ENCODE measurements at regions not wholly inside any gene's neighbourhood (a gene's known extent, or its start where the extent isn't known, plus 50 kb on each side); places are given as distances from the start of the nearest gene placed in this dataset.

- Histone ChIP-seq H3K4me3 (replicated peaks in 1 of 3; ENCODE audit: insufficient read depth in 1 of 3, low read depth in 2 of 3, low read length in 3 of 3) (no peak overlapping the region), H4K20me1 (ENCODE audit: insufficient read depth, low read length) (no peaks in the 10 kb centered on the region), H3K27me3 (ENCODE audit: control insufficient read depth in 1 of 2, insufficient read depth in 2 of 2, low read length in 2 of 2) (no peaks in the 10 kb centered on the region), H3K4me1 (ENCODE audit: insufficient read depth, low read length) (no peaks in the 10 kb centered on the region), H3K27ac (ENCODE audit: extremely low read length, insufficient read depth, low read length) (no peak overlapping the region), H3K79me2 (ENCODE audit: insufficient read depth, low read length) (no peaks in the 10 kb centered on the region), H3K4me2 (ENCODE audit: low read depth, low read length) (no peak overlapping the region), H3K9me3 (ENCODE audit: low read length) (peaks cover 74% of the 10 kb centered on the region), H2AFZ (ENCODE audit: low read length) (no peak overlapping the region), H3K36me3 (replicated peaks in 1 of 2; ENCODE audit: control insufficient read depth in 1 of 2, insufficient read depth in 2 of 2, low read length in 2 of 2) (no peaks in the 10 kb centered on the region), H3K9ac (ENCODE audit: insufficient read depth, low read depth, low read length) (no peak overlapping the region)
- ChIA-PET CTCF (ENCODE audit: low intra/inter-chr PET ratio, low total read pairs) (no interaction called here), POLR2A (no interaction called here)
- intact Hi-C loops (cut with micrococcal nuclease; ENCODE audit: unreplicated experiment) (no loop called here), in situ Hi-C loops (cut with HindIII; ENCODE audit: extremely low pct_ligation_motif_present, low pct_unique_long_range_greater_than_20kb) (no loop called here)
- TF ChIP-seq ZNF841 (CRISPR knock-in tag; IDR thresholded peaks at IDR 0.05; ENCODE audit: borderline replicate concordance) (no peak), THAP8 (CRISPR knock-in tag; IDR thresholded peaks at IDR 0.05; ENCODE audit: borderline replicate concordance) (no peak)
- DNase-seq (ENCODE audit: low spot score) (no peak), FAIRE-seq (no peak), ATAC-seq (no peak)
- WGBS (ENCODE audit: low lambda C conversion rate): 11% methylated on average over 3 of the region's 3 CpGs
- BruUV-seq (replicated peaks): no TSS peak
Measured at GRCh38 chr6:22668717-22669116, 99.4 kb downstream of the HDGFL1 start.

GRCh38 chr6:22670605-22671004, 101.2 kb downstream of the HDGFL1 start:
- BruUV-seq (replicated peaks): no TSS peak
- no peaks in the 10 kb centered on the region for H3K27me3 ChIP-seq (ENCODE audit: control insufficient read depth in 1 of 2, insufficient read depth in 2 of 2, low read length in 2 of 2)
- no peaks in the 10 kb centered on the region for H4K20me1 ChIP-seq (ENCODE audit: insufficient read depth, low read length)
- in situ Hi-C loops (cut with HindIII; ENCODE audit: extremely low pct_ligation_motif_present, low pct_unique_long_range_greater_than_20kb): no loop called here
- DNase-seq (ENCODE audit: low spot score) (no peak), FAIRE-seq (no peak), ATAC-seq (no peak)
- H3K27ac ChIP-seq (ENCODE audit: extremely low read length, insufficient read depth, low read length): no peak overlapping the region
- intact Hi-C loops (cut with micrococcal nuclease; ENCODE audit: unreplicated experiment): no loop called here
- no peak overlapping the region for H3K9ac ChIP-seq (ENCODE audit: insufficient read depth, low read depth, low read length)
- H3K4me3 ChIP-seq (replicated peaks in 1 of 3; ENCODE audit: insufficient read depth in 1 of 3, low read depth in 2 of 3, low read length in 3 of 3): no peak overlapping the region
- no peaks in the 10 kb centered on the region for H3K36me3 ChIP-seq (replicated peaks in 1 of 2; ENCODE audit: control insufficient read depth in 1 of 2, insufficient read depth in 2 of 2, low read length in 2 of 2)
- CTCF ChIA-PET (ENCODE audit: low intra/inter-chr PET ratio, low total read pairs): no interaction called here
- POLR2A ChIA-PET: no interaction called here
- H3K79me2 ChIP-seq (ENCODE audit: insufficient read depth, low read length): no peaks in the 10 kb centered on the region
- H3K4me2 ChIP-seq (ENCODE audit: low read depth, low read length): no peak overlapping the region
- 23% methylated on average over 4 of the region's 4 CpGs for WGBS (ENCODE audit: low lambda C conversion rate)
- H3K9me3 ChIP-seq (ENCODE audit: low read length): peaks cover 69% of the 10 kb centered on the region
- H2AFZ ChIP-seq (ENCODE audit: low read length): no peak overlapping the region
- H3K4me1 ChIP-seq (ENCODE audit: insufficient read depth, low read length): no peaks in the 10 kb centered on the region
- TF ChIP-seq PTBP1 (IDR thresholded peaks at IDR 0.05; ENCODE audit: low read depth, low read length, poor library complexity, severe bottlenecking): no peak
- no peak for TF ChIP-seq MAX (IDR thresholded peaks at IDR 0.05)
- no peak for TF ChIP-seq ARHGAP35 (CRISPR knock-in tag; IDR thresholded peaks at IDR 0.05; ENCODE audit: borderline replicate concordance)
- TF ChIP-seq ETS1 (CRISPR knock-in tag; IDR thresholded peaks at IDR 0.05): no peak
- no peak for TF ChIP-seq ZNF207 (IDR thresholded peaks at IDR 0.05; ENCODE audit: borderline replicate concordance)
- no peak for TF ChIP-seq ZNF256 (CRISPR knock-in tag; conservative IDR thresholded peaks at IDR 0.05)
- TF ChIP-seq ZBTB2 (CRISPR knock-in tag; IDR thresholded peaks at IDR 0.05; ENCODE audit: low read depth): no peak
- no peak for TF ChIP-seq ZBTB10 (CRISPR knock-in tag; IDR thresholded peaks at IDR 0.05; ENCODE audit: borderline replicate concordance)
- TF ChIP-seq TFE3 (CRISPR knock-in tag; IDR thresholded peaks at IDR 0.05): no peak

Data from HepG2 (cell line).